Body of pancreas (tissue), 4 donors: ENCODE measurements at regions not wholly inside any gene's neighbourhood (a gene's known extent, or its start where the extent isn't known, plus 50 kb on each side); places are given as distances from the start of the nearest gene placed in this dataset.

Experiments used
- ATAC-seq: fragments of 150-250 bp; one replicate; pipeline ENCODE4 v1.9.1; 2016
- DNase-seq, 4 donors: peaks; one replicate each; pipeline ENCODE4 v3.0.0-alpha.2; 2019
- H3K27ac ChIP-seq, 4 donors: fragments of 200-600 bp; sonication (generic); 1 replicate in 3 of 4; 2 replicates in 1 of 4; pipeline versions ENCODE4 v1.5.1 to v1.6.1; 2016 to 2019; ENCODE audit warnings: mild to moderate bottlenecking in 1 of 4, mixed read lengths in 1 of 4, moderate library complexity in 1 of 4
- H3K27me3 ChIP-seq, 2 donors: fragments of 200-600 bp; sonication (generic); one replicate each; pipeline ENCODE4 v1.6.0; 2016; ENCODE audit warnings: mild to moderate bottlenecking in 1 of 2
- H3K36me3 ChIP-seq, 2 donors: fragments of 200-600 bp; sonication (generic); replicated peaks in 1 of 2; 2 replicates each; pipeline ENCODE4 v1.5.1; 2016; ENCODE audit warnings: low read depth in 2 of 2; ENCODE audit not compliant: insufficient read depth in 1 of 2
- H3K4me1 ChIP-seq: fragments of 200-600 bp; sonication (generic); one replicate; pipeline ENCODE4 v1.6.0; 2016
- H3K4me3 ChIP-seq, 2 donors: fragments of 200-600 bp; sonication (generic); 1 replicate in 1 of 2; 2 replicates in 1 of 2; pipeline ENCODE4 v1.5.1; 2016 to 2019
- H3K9me3 ChIP-seq, 3 donors: fragments of 200-600 bp; sonication (generic); 1 replicate in 2 of 3; 2 replicates in 1 of 3; pipeline ENCODE4 v1.5.1; 2016
- CTCF ChIP-seq, 7 experiments: fragments of 450-650 bp in 4 of 7; fragments of 200-600 bp in 3 of 7; sonication (generic) in 3 of 7; IDR thresholded peaks; one replicate each; pipeline ENCODE4 v1.5.1; 2016 to 2019; ENCODE audit warnings: antibody characterized with exemption in 7 of 7
- POLR2A ChIP-seq, 3 donors: fragments of 450-650 bp; IDR thresholded peaks; one replicate each; pipeline ENCODE4 v1.6.1; 2016; ENCODE audit warnings: antibody characterized with exemption in 3 of 3, mild to moderate bottlenecking in 2 of 3
- WGBS, 2 donors: methylation state at CpG; one replicate each; pipeline ENCODE4 v1.1.5; 2017; 5-methylcytosine and 5-hydroxymethylcytosine counted together
- intact Hi-C: fragments of 100-400 bp; cut with DNase I; formaldehyde crosslinking; loops from one replicate; pipeline ENCODE4 v1.15.1; 2023

GRCh38 chr6:134422426-134423231 is 104.7 kb upstream of the SGK1 start:
- no peak for TF ChIP-seq CTCF (IDR thresholded peaks at IDR 0.05)
- TF ChIP-seq POLR2A (IDR thresholded peaks at IDR 0.05), result no peak
- Histone ChIP-seq H3K27ac (no peak overlapping the region), H3K4me3 (no peak overlapping the region), H3K9me3 (no peaks in the 10 kb centered on the region), H3K27me3 (no peaks in the 10 kb centered on the region), H3K36me3 (no peaks in the 10 kb centered on the region), H3K4me1 (no peaks in the 10 kb centered on the region)
- intact Hi-C loops, result no loop called here
- DNase-seq, result no peak
- no peak for ATAC-seq
- 86 to 96% methylated on average over 6 of the region's 6 CpGs for WGBS, 2 donors

GRCh38 chr6:134421501-134421900 is 103.6 kb upstream of the SGK1 start:
- intact Hi-C loops, result no loop called here
- Histone ChIP-seq H3K4me3 (no peak overlapping the region), H3K36me3 (no peaks in the 10 kb centered on the region), H3K9me3 (no peaks in the 10 kb centered on the region), H3K4me1 (no peaks in the 10 kb centered on the region), H3K27ac (no peak overlapping the region), H3K27me3 (no peaks in the 10 kb centered on the region)
- 55% methylated on average over 1 of the region's 1 CpG for WGBS, 2 donors
- no peak for TF ChIP-seq POLR2A (IDR thresholded peaks at IDR 0.05)
- no peak for TF ChIP-seq CTCF (IDR thresholded peaks at IDR 0.05)
- no peak for DNase-seq
- no peak for ATAC-seq

- TF ChIP-seq CTCF (IDR thresholded peaks at IDR 0.05) (no peak), POLR2A (IDR thresholded peaks at IDR 0.05) (no peak)
- H3K27ac ChIP-seq, result no peak overlapping the region
- no peak overlapping the region for H3K4me3 ChIP-seq
- peaks cover 3% of the 10 kb centered on the region for H3K4me1 ChIP-seq
- intact Hi-C loops, result no loop called here
- DNase-seq, result no peak
- ATAC-seq, result no peak
- H3K9me3 ChIP-seq, result no peaks in the 10 kb centered on the region
- no peaks in the 10 kb centered on the region for H3K36me3 ChIP-seq
- H3K27me3 ChIP-seq, result no peaks in the 10 kb centered on the region
- WGBS, 2 donors, result 65 to 71% methylated on average over 3 of the region's 3 CpGs
Measured at GRCh38 chr6:134420614-134421181, 102.8 kb upstream of the SGK1 start.

GRCh38 chr6:134419716-134420115 is 101.8 kb upstream of the SGK1 start:
- Histone ChIP-seq H3K27ac (no peak overlapping the region), H3K4me1 (peaks cover 6% of the 10 kb centered on the region), H3K4me3 (no peak overlapping the region), H3K36me3 (no peaks in the 10 kb centered on the region), H3K27me3 (no peaks in the 10 kb centered on the region), H3K9me3 (no peaks in the 10 kb centered on the region)
- DNase-seq (no peak), ATAC-seq (no peak)
- WGBS, 2 donors, result 77 to 81% methylated on average over 7 of the region's 7 CpGs
- TF ChIP-seq CTCF (IDR thresholded peaks at IDR 0.05) (no peak), POLR2A (IDR thresholded peaks at IDR 0.05) (no peak)
- intact Hi-C loops, result no loop called here
